Mononuclear cell (primary cell): ENCODE measurements at regions not wholly inside any gene's neighbourhood (a gene's known extent, or its start where the extent isn't known, plus 50 kb on each side); places are given as distances from the start of the nearest gene placed in this dataset.

Source experiments
- H3K27me3 ChIP-seq: 2 replicates; pipeline ENCODE4 v1.6.0; 2011; ENCODE audit warnings: low read length, control low read depth; ENCODE audit not compliant: insufficient read depth
- H3K4me1 ChIP-seq: 2 replicates; pipeline ENCODE4 v1.5.1; 2011; ENCODE audit warnings: mild to moderate bottlenecking, low read length, control low read depth; ENCODE audit not compliant: insufficient read depth
- H3K4me3 ChIP-seq: 2 replicates; pipeline ENCODE4 v1.5.1; 2011; ENCODE audit warnings: mild to moderate bottlenecking, low read length, moderate library complexity
- H3K9me3 ChIP-seq: 2 replicates; pipeline ENCODE4 v1.5.1; 2011; ENCODE audit warnings: low read depth, mild to moderate bottlenecking, control low read depth, low read length

GRCh38 chr5:148708854-148709253 lies 54.5 kb upstream of the HTR4 start:
- Histone ChIP-seq H3K27me3 (no peaks in the 10 kb centered on the region), H3K4me1 (no peaks in the 10 kb centered on the region), H3K4me3 (no peak overlapping the region), H3K9me3 (no peaks in the 10 kb centered on the region)

DNA sequence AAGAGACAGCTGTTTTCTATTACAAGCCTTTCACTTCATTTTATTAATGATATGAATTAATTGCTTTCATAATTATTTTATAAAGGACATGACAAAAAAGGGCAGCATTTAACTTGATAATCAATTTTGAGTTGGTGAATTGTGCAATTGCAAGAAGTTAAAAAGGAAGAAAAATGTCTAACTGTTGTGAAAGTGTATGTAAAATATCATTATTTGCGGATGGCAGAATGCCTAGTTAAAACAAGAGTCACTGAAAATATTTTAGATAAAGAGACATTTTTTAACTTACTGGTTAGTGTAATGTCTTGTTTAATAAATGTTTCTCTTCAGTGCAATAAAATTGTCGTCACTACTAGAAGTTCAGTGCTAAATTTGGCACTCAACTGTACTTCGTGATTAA lies 57.6 kb upstream of the HTR4 start:
- no peaks in the 10 kb centered on the region for H3K27me3 ChIP-seq
- no peaks in the 10 kb centered on the region for H3K4me1 ChIP-seq
- H3K9me3 ChIP-seq: no peaks in the 10 kb centered on the region
- H3K4me3 ChIP-seq: no peak overlapping the region

DNA sequence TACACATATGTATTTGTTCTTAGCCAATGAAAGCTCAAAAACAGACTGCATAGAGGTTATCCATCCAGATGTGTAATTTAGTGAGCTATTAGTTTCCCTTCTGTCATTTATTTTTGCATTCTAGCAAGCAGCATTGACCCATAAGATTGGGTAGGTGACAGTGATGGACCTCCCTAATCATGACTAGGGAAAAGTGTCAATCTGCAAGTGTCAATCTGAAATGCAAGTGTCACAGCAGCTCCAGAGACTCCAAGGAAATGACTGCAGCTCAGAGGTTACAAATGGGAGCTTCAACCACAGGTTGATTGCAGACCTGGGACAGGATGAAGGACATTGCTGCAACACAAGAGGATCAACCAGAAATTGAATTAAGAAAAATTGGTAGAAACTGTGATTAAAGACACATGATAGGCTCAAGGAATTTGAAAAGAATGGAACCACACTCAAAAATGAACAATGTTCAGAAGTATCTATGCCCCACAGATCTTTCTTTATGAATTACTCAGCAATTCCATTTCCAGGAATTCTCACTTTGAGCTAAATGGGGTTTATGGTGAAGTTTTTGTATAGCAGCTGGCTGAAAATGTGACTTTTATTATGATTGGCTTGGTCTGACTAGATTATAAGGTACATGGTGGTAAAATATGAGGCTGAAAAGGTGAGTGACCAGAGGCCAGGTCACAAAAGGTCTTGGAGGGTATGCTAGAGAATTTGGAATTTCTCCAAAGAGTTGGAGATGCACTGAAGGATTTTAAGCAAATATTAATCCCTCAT lies 59.6 kb upstream of the HTR4 start:
- no peaks in the 10 kb centered on the region for H3K27me3 ChIP-seq
- no peaks in the 10 kb centered on the region for H3K4me1 ChIP-seq
- H3K4me3 ChIP-seq: no peak overlapping the region
- H3K9me3 ChIP-seq: no peaks in the 10 kb centered on the region

- Histone ChIP-seq H3K4me1 (no peaks in the 10 kb centered on the region), H3K27me3 (no peaks in the 10 kb centered on the region), H3K9me3 (no peaks in the 10 kb centered on the region), H3K4me3 (no peak overlapping the region)
Measured at GRCh38 chr5:148716716-148717115, 62.4 kb upstream of the HTR4 start.

GRCh38 chr5:148717668-148718067 lies 63.3 kb upstream of the HTR4 start:
- Histone ChIP-seq H3K4me3 (no peak overlapping the region), H3K4me1 (no peaks in the 10 kb centered on the region)

GRCh38 chr5:148719605-148720004 lies 65.3 kb upstream of the HTR4 start:
- H3K4me3 ChIP-seq: no peak overlapping the region
- H3K9me3 ChIP-seq: no peaks in the 10 kb centered on the region
- no peaks in the 10 kb centered on the region for H3K4me1 ChIP-seq
- peaks cover 2% of the 10 kb centered on the region for H3K27me3 ChIP-seq

More at GRCh38 chr5:148717668-148718067, 63.3 kb upstream of the HTR4 start:
- H3K9me3 ChIP-seq: no peaks in the 10 kb centered on the region
- H3K27me3 ChIP-seq: peaks cover 2% of the 10 kb centered on the region

DNA sequence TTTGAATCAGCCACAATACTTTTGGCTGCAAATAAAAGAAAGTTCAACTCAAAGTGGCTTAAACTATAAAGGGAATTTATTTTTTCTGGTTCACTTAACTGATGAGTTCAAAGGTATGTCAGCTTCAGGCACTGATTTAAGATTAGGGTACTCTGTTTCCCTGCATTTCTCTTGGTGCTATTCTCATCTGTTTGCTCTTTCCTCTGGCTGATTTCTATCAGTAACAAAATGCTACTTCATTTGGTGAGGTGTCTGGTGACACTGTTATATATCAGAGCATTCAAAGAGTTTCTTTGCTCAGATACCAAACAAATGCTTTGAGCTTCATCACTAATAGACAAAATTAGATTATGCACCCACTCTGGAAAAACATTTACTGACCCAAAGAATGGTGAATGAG lies 65.9 kb upstream of the HTR4 start:
- H3K4me3 ChIP-seq: no peak overlapping the region
- H3K9me3 ChIP-seq: no peaks in the 10 kb centered on the region
- H3K4me1 ChIP-seq: no peaks in the 10 kb centered on the region
- peaks cover 2% of the 10 kb centered on the region for H3K27me3 ChIP-seq

GRCh38 chr5:148723143-148723542 lies 68.8 kb upstream of the HTR4 start:
- peaks cover 2% of the 10 kb centered on the region for H3K27me3 ChIP-seq
- no peaks in the 10 kb centered on the region for H3K4me1 ChIP-seq
- H3K9me3 ChIP-seq: no peaks in the 10 kb centered on the region
- no peak overlapping the region for H3K4me3 ChIP-seq

DNA sequence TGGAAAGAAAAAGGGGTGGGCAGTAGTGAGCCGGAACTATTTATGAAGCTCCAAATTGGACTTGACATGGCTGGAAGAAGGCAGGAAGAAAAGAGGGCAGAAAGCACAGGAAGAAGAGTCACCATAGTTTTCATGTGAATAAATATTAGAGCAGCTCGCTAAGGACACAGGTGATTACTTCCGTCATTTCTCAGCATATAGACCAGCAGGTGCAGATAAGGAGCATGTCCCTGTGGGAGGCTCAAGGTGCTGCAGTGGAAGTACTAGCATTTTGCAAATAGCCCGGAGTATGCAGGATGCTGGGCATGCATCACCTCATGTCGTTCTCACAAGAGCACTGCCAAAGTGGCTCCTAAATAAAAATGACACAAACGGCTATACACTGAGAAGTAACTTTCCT lies 71.3 kb upstream of the HTR4 start:
- no peaks in the 10 kb centered on the region for H3K4me1 ChIP-seq
- H3K9me3 ChIP-seq: no peaks in the 10 kb centered on the region
- H3K4me3 ChIP-seq: no peak overlapping the region
- H3K27me3 ChIP-seq: peaks cover 2% of the 10 kb centered on the region

DNA sequence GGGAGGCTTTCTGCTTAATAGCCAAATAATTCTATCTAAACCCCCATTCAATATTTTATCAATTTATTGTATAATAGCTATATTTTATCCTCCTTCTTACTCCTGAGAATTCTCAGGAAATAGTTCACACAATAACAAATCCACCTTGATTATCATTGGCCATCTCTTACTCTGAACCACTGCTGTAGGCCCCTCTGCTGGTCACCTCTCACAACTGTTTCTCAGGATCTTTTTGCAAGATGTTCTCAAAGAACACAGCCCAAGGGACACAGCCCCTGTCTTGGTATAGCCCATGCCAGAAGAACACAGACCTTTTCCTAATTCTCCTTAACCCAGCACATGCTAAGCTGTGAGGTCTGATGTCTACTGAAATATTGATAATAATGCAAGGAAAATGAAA lies 74.9 kb upstream of the HTR4 start:
- Histone ChIP-seq H3K4me1 (peaks cover 7% of the 10 kb centered on the region), H3K4me3 (no peak overlapping the region), H3K9me3 (no peaks in the 10 kb centered on the region), H3K27me3 (no peaks in the 10 kb centered on the region)

DNA sequence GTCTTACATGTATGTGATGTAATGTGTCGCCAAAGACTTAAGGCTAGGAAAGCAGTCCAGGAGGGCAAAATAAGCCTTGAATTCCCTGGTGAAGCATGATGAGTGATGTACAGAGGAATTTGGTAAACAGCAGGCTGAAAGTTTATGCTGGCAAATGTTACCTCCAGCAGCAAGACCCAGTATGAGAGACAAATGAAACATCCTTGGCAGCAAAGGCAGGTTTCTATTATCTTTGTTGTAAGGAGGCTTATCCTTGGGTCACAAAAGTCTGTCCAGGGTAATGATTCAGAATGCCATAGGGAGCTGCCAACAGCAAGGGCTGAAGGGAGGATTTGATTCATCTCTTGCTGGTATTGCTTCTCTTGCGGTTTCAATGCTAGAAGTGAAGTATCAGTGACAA lies 75.9 kb upstream of the HTR4 start:
- Histone ChIP-seq H3K4me1 (peaks cover 7% of the 10 kb centered on the region), H3K9me3 (no peaks in the 10 kb centered on the region), H3K27me3 (no peaks in the 10 kb centered on the region), H3K4me3 (no peak overlapping the region)

- H3K4me3 ChIP-seq: no peak overlapping the region
- no peaks in the 10 kb centered on the region for H3K27me3 ChIP-seq
- no peaks in the 10 kb centered on the region for H3K9me3 ChIP-seq
- peaks cover 7% of the 10 kb centered on the region for H3K4me1 ChIP-seq
Measured at GRCh38 chr5:148730942-148731898, 76.9 kb upstream of the HTR4 start.

- Histone ChIP-seq H3K9me3 (no peaks in the 10 kb centered on the region), H3K4me3 (no peak overlapping the region), H3K4me1 (peaks cover 7% of the 10 kb centered on the region), H3K27me3 (no peaks in the 10 kb centered on the region)
Measured at GRCh38 chr5:148732692-148733091, 78.4 kb upstream of the HTR4 start.

DNA sequence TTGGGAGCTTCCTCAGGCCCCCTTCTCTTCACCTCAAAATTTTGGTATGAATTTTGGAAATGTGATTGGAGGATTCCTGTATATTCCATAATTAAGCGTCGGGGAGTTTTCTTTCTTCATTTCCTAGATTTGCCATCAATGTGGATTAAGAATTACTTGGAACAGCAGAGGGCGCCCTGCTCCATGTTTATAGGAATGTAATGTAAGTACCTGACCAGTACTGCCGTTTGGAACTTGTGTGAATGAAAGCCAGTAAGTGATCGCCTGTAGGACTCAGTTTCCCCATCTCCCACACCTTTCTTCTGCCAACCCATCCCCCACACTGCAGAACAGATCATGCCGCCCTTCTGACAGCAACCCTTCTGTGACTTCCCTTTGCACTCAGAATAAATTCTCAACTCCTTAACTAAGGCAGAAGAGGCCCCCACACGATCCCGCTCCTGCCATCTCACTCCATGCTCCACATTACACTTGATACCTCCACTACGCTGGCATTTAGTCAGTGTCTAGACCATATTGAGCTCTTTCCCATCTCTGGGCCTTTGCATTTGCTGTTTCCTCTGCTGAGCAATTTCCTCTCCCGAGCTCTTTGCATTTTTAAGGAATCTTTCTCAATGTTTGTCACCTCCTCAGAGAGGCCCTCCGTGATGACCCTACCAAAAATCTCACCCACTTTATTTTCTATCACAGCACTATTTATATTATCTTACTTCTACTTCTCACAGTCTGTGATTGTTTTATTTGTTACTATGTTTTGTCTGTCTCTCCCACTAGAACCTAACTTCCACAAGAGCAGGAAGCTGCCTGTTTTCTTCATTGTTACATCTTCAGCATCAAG lies 79.5 kb upstream of the HTR4 start:
- H3K27me3 ChIP-seq: no peaks in the 10 kb centered on the region
- H3K4me1 ChIP-seq: peaks cover 7% of the 10 kb centered on the region
- H3K9me3 ChIP-seq: no peaks in the 10 kb centered on the region
- no peak overlapping the region for H3K4me3 ChIP-seq

DNA sequence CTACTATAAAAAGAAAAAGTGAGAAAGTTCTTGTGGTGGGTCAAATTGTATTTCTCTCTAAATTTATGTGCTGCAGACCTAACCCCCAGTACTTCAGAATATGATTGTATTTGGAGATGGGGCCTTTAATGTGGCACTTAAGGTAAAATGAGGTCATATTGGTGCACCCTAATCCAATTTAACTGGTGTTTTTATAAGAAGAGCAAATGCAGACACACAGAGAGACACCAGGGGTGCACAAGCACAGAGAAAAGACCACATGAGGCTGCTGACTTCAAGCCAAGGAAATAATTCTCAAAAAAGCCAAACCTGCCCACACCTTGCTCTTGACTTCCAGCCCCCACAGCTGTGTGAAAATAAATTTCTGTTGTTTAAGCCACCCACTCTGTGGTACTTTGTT lies 80.2 kb upstream of the HTR4 start:
- Histone ChIP-seq H3K4me1 (peaks cover 9% of the 10 kb centered on the region), H3K4me3 (no peak overlapping the region), H3K27me3 (no peaks in the 10 kb centered on the region), H3K9me3 (no peaks in the 10 kb centered on the region)
